ENCODE measurements at regions not wholly inside any gene's neighbourhood (a gene's known extent, or its start where the extent isn't known, plus 50 kb on each side); places are given as distances from the start of the nearest gene placed in this dataset.

- WGBS, 4 donors, result 79 to 85% (median 82%) methylated on average over 6 of the region's 6 CpGs
- Histone ChIP-seq H3K4me1 (replicated peaks in 1 of 2) (no peaks in the 10 kb centered on the region), H3K9me3 (replicated peaks in 1 of 3) (no peaks in the 10 kb centered on the region), H3K27ac (no peak overlapping the region), H3K4me3 (no peak overlapping the region), H3K36me3 (replicated peaks in 1 of 2) (no peaks in the 10 kb centered on the region), H3K27me3 (no peaks in the 10 kb centered on the region)
- TF ChIP-seq CTCF (IDR thresholded peaks at IDR 0.05) (no peak), POLR2A (IDR thresholded peaks at IDR 0.05) (no peak)
- no peak for DNase-seq
- intact Hi-C loops (cut with DNase I), result no loop called here
Measured at GRCh38 chr22:49538006-49538405, 289.7 kb downstream of the BRD1 start.

DNA sequence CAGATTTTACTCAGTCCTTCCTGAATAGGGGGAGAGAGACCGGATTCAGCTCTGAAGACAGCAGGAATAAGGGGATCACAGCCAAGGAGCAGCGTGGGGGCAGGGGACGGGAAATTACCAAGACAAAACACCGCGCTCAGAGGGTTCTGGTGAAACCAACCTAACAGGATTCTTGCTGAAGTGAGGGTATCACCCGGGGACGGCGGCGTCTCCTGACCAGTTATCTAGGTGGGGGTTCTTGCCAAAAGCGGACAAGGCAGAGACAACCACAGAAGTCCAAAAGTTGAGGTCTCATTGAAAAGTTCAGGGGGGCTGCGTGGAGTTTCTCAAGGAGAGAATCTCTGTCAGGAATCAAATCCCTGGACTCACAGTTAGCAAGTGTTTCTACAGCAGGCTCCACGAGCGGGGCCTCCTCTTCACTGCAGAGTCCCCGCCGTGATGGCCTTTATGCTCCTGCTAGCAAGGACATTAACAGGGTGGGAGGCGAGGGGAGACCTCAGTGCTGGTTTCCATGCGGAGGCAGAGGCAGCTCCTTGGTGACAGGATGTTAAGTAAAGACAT, 291.0 kb downstream of the BRD1 start:
- Histone ChIP-seq H3K4me3 (no peak overlapping the region), H3K36me3 (replicated peaks in 1 of 2) (no peaks in the 10 kb centered on the region), H3K9me3 (replicated peaks in 1 of 3) (no peaks in the 10 kb centered on the region), H3K4me1 (replicated peaks in 1 of 2) (no peaks in the 10 kb centered on the region), H3K27me3 (no peaks in the 10 kb centered on the region), H3K27ac (no peak overlapping the region)
- WGBS, 4 donors, result 51 to 65% (median 56%) methylated on average over 15 to 17 of the region's 17 CpGs
- TF ChIP-seq POLR2A (IDR thresholded peaks at IDR 0.05), result no peak
- no peak for TF ChIP-seq CTCF (IDR thresholded peaks at IDR 0.05)
- intact Hi-C loops (cut with DNase I), result no loop called here
- DNase-seq, result no peak

GRCh38 chr22:49535527-49536125, 292.0 kb downstream of the BRD1 start:
- H3K36me3 ChIP-seq (replicated peaks in 1 of 2), result no peaks in the 10 kb centered on the region
- DNase-seq, result peak in 1 of 7 donors; percentile 1
- TF ChIP-seq POLR2A (IDR thresholded peaks at IDR 0.05) (no peak), CTCF (IDR thresholded peaks at IDR 0.05) (no peak)
- 69 to 86% (median 79%) methylated on average over 14 to 16 of the region's 16 CpGs for WGBS, 4 donors
- no peak overlapping the region for H3K27ac ChIP-seq
- H3K4me3 ChIP-seq, result no peak overlapping the region
- intact Hi-C loops (cut with DNase I), result no loop called here
- no peaks in the 10 kb centered on the region for H3K4me1 ChIP-seq (replicated peaks in 1 of 2)
- no peaks in the 10 kb centered on the region for H3K9me3 ChIP-seq (replicated peaks in 1 of 3)
- H3K27me3 ChIP-seq, result no peaks in the 10 kb centered on the region

DNA sequence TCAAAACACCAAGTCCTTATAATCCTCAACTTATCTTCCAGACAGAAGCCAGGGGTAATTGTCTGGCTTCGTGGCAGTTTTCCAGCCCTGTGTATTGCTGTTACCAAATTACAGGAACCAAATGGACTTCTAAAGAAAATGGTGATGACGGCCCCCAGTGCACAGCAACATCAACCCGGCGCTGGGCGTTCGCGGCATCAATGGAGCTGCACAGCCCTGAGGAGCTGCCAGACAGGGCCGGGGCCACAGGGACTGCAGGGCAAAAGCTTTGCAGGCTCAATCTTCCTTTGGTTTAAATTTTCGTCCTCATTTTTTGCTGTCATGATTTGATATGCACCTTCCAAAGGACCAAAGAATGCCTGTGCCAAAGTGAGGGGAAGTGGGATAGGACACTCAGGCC, 292.5 kb downstream of the BRD1 start:
- no peak for DNase-seq
- WGBS, 4 donors, result 76 to 92% (median 84%) methylated on average over 9 of the region's 9 CpGs
- Histone ChIP-seq H3K36me3 (replicated peaks in 1 of 2) (no peaks in the 10 kb centered on the region), H3K27ac (no peak overlapping the region), H3K9me3 (replicated peaks in 1 of 3) (no peaks in the 10 kb centered on the region), H3K4me3 (no peak overlapping the region), H3K27me3 (no peaks in the 10 kb centered on the region), H3K4me1 (replicated peaks in 1 of 2) (no peaks in the 10 kb centered on the region)
- intact Hi-C loops (cut with DNase I), result no loop called here
- TF ChIP-seq POLR2A (IDR thresholded peaks at IDR 0.05) (no peak), CTCF (IDR thresholded peaks at IDR 0.05) (no peak)

Data from adrenal gland (tissue), 9 donors.